ENCODE measurements at regions not wholly inside any gene's neighbourhood (a gene's known extent, or its start where the extent isn't known, plus 50 kb on each side); places are given as distances from the start of the nearest gene placed in this dataset.
"Not testable (repeated sequence)": the region's sequence is repeated elsewhere in the genome, so short reads cannot be mapped to it uniquely, and the experiment has no call there.

GRCh38 chr2:136715146-136715545 lies 50.2 kb upstream of the THSD7B start:
- no peak for DNase-seq

GRCh38 chr2:136714452-136714951 lies 50.8 kb upstream of the THSD7B start:
- no peak for DNase-seq

DNA sequence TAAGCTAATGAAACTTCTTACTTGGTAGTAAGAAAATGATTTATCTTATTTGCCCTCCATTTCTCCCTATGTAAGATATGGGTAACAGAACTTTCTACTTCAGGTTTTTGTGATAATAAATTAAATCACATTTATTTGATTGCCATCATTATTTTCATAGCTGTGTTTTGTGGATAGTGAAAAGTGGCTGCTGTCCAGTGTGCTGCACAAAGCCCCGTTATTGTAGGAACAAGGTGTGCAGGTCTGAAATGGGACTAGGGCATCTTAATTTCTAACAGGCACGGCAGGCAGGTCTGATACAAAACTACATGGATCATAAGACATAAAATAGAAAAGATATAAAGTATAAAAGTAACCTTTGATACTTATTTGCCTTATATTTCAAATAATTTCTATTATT lies 51.6 kb upstream of the THSD7B start:
- no peak for DNase-seq

DNA sequence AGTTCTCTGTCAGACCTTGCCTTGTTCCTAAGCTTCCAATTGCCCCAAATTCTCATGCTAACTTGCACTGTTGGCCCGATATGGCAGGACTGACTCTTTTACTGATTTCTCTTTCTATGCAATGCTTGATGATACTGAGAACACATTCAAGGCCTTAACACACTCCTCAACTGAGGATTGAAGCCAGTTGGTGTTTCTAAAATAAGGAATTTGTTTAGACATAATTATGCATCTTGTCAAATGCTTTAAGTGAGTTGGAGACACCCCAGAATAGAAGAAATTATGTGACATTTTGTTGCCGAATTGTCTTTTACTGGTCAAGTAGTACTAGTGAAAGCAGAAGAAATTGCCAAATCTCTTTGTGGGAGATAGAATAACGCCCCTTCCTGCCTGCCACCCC lies 60.0 kb upstream of the THSD7B start:
- no peak for DNase-seq

DNA sequence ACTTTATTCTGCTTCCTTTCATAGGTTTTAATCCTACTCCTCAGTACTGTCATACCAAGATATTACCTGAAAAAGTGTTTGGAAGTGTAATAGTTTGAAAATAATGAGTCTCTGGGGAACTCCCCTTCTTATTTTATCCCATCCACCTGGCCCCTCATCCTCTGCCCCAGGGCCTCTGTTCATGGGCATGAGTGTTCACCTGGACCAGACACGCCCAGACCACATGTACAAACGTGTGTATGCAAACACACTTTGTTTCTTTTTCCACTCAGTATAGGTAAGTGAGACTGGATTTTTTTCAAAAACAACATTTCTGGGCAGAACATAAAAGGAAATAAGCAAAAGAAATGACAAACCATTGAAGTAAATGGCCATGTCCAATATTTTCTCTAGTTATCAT lies 62.1 kb upstream of the THSD7B start:
- DNase-seq = peak; percentile 34

DNA sequence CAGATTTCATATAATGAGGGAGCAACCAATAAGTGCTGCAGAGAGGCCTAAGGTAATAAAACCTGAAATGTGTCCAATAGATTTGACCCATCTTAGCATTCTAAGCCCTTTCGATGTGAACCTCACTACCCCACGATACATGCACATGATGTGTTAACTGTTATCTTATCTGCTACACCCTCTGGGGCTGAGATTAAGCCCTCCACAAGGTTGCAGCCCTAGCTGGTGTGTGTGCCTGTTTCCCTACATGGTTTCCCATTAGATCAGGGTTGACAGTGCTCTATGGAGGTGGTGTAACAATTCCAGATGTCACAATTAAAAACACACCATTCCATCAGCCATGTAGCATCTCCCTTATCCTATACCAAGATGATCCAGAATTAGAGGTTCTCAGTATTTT lies 68.9 kb upstream of the THSD7B start:
- no peak for DNase-seq

GRCh38 chr2:136693966-136694365 lies 71.4 kb upstream of the THSD7B start:
- DNase-seq = no peak

DNA sequence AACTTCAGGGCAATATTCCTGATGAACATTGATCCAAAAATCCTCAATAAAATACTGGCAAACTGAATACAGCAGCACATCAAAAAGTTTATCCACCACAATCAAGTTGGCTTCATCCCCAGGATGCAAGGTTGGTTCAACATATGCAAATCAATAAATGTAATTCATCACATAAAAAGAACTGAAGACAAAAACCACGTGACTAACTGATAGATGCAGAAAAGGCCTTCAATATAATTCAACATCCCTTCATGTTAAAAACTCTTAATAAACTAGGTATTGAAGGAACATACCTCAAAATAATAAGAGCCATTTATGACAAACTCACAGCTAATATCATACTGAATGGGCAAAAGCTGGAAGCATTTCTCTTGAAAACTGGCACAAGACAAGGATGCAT lies 85.3 kb upstream of the THSD7B start:
- DNase-seq = not testable (repeated sequence)

GRCh38 chr2:136665736-136666135 lies 99.6 kb upstream of the THSD7B start:
- DNase-seq = no peak

GRCh38 chr2:136664713-136665405 lies 100.5 kb upstream of the THSD7B start:
- DNase-seq = no peak

- DNase-seq = no peak
Measured at GRCh38 chr2:136658201-136658600, 107.1 kb upstream of the THSD7B start.

DNA sequence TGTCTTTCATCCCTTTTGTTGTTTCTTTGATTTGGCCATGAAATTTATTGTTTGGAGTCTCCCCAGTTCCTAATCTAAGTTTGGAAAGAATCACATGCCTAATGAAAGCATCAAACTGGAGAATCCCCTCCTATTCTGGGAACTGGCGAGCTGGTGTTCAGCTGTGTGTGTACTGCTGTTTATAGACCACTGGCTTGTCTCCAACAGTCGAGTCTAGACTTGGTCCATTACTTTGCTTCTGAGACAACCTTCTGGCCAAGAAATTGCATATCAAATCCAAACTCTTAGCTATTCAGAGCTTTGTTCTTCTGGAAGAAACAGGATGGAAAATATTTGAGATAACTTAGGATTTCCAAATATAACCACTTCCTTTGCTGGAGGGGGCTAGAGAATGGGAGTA lies 111.5 kb upstream of the THSD7B start:
- DNase-seq = peak; percentile 43

- peak; percentile 17 for DNase-seq
Measured at GRCh38 chr2:136651456-136652010, 113.8 kb upstream of the THSD7B start.

- DNase-seq = no peak
Measured at GRCh38 chr2:136647039-136647438, 118.3 kb upstream of the THSD7B start.

GRCh38 chr2:136645236-136645828 lies 120.0 kb upstream of the THSD7B start:
- peak; percentile 66 for DNase-seq

DNA sequence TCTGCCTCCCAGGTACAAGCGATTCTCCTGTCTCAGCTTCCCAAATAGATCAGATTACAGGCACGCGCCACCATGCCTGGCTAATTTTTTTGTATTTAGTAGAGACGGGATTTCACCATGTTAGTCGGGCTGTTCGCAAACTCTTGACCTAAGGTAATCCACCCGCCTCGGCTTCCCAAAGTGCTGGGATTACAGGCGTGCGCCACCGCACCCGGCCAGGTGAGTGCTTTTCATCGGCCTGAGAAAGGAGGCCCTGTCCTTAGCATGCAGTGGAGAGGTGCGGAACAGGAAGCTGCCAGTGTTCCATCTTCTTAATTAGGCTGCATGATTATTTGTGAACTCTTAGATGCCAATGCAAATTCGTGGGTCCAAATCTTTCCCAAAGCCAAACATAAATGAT lies 125.7 kb upstream of the THSD7B start:
- DNase-seq = no peak

- no peak for DNase-seq
Measured at GRCh38 chr2:136638193-136638592, 127.2 kb upstream of the THSD7B start.

DNA sequence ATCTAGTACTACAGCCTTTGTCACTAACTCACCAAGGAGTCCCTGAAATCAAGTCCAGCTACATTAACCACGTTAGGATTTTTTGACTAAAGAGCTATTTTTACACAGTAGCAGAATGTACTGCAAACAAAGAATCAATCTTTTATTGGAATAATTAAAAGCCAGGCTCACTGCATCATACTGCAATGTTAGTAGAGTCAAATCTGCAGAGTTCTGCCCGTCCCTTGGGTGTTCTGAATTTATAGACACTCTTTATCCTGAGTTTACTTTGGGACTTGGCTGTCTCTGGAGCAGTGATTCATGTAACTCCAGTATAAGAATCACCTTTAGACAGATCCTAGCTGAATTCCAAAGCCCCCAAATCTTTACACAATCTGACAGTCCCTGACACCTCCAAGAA lies 127.9 kb upstream of the THSD7B start:
- no peak for DNase-seq

- no peak for DNase-seq
Measured at GRCh38 chr2:136628490-136628889, 136.9 kb upstream of the THSD7B start.

DNA sequence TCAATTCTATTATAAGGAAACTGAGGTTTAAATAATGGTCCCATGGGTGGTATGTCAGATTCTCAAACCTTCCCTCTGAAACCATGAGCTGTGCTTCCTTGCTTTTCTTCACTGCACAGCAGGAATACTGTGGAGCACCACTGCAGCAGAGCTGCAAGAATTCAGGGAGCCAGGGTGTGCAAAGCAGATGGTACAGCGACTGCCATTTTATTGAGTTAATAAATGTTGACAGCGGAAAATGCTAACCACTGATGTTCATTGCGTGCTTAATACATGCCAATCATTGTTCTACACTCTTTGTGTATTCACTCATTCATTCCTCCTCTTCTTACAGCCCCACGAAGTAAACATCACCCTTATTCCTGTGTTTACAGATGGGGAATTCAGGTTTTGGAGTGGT lies 152.2 kb upstream of the THSD7B start:
- no peak for DNase-seq

DNA sequence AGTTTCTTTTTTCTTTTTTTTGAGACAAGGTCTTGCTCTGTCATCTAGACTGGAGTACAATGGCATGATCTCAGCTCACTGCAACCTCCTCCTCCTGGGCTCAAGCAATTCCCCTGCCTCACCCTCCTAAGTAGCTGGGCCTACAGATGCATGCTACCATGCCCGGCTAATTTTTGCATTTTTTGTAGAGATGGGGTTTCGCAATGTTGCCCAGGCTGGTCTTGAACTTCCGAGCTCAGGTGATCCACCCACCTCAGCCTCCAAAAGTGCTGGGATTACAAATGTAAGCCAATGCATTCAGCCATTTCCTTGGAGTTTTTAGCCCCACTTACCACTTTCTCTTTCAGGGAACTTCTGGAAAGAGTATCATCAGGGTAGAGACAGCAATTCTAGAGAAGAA lies 153.3 kb upstream of the THSD7B start:
- no peak for DNase-seq

- DNase-seq = no peak
Measured at GRCh38 chr2:136611451-136611850, 153.9 kb upstream of the THSD7B start.

DNA sequence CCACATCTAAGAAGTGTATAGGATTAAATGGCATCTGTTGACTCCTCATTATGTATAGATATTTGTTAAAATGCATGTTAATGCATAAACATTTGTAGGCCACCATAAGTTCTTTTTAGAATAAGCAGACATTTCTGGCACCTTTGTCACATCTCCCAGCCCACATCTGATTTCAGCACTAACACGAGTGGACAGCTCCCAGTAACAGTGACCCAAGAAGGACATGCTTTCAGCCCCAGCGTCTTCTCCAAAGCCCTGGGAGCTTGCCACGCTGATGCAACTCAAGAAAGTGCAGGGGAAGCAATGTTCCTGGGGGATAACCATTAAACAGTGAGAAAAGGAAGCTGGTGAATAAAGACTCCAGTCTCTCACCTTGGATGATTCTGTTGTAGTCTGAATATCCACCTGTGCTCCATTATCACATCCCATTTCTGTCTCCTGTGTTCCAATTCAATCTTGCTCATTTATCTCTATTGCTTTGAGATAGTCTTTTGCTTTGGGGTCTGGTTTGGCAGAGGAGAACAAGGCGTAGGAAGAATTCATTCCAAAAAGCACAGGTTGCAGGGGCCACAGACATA lies 182.6 kb upstream of the THSD7B start:
- peak; percentile 69 for DNase-seq

DNA sequence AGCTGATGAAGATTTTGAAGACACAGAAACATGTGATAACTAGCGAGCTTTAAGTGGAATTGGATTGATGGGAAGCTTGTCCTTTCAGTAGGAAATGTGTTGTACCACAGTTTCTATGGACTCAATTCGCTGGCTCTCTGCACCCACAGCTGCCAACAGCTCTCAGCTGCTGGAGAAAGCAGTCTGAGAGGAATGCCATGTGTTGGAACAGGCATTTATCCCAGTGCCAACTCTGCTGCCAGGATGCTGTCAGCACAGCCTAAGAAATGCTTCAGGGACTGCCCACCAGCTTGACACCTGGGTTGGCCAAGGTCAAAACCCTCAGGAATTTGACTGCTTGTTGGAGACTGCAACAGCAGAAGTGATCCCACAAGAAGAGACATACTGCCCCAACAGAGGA lies 193.0 kb upstream of the THSD7B start:
- peak; percentile 87 for DNase-seq
